HCT116 (cell line): ENCODE measurements at regions not wholly inside any gene's neighbourhood (a gene's known extent, or its start where the extent isn't known, plus 50 kb on each side); places are given as distances from the start of the nearest gene placed in this dataset.

Source experiments
- ATAC-seq: fragments of 200-7000 bp; cut with Tn5 transposase; 2 replicates; pipeline ENCODE4 v1.9.1; 2020; ENCODE audit warnings: mild to moderate bottlenecking, moderate library complexity
- BruUV-seq: library from RNA; stranded (reverse); fragments of 400-500 nt; replicated peaks from 2 replicates; lab custom pipeline; 2021; lab: Mats Ljungman, UMichigan
- CTCF ChIA-PET: fragments of 300-600 bp; sonication (Branson Sonifier 250); formaldehyde crosslinking; loops from one replicate; lab custom pipeline; 2021; ENCODE audit warnings: antibody characterized with exemption; lab: Charles Lee
- POLR2A ChIA-PET: fragments of 300-600, 350-600 bp; sonication (Branson Sonifier 250); formaldehyde crosslinking; loops from one replicate; lab custom pipeline; 2021; ENCODE audit warnings: antibody characterized with exemption; lab: Charles Lee
- RAD21 ChIA-PET, 2 experiments: fragments of 300-600 bp; sonication (Branson Sonifier 250); formaldehyde crosslinking; loops; one replicate each; lab custom pipeline; 2023; ENCODE audit warnings: low total read pairs in 2 of 2; ENCODE audit not compliant: uncharacterized antibody in 2 of 2, unreplicated experiment in 2 of 2, low non-redundant PET in 1 of 2; lab: Charles Lee
- DNase-seq: peaks from one replicate; pipeline ENCODE4 v3.0.0-alpha.2; 2010; ENCODE audit warnings: low read depth, low spot score
- H2AFZ ChIP-seq: fragments of 200-600 bp; shearing (Covaris generic), sonication (generic); 2 replicates; pipeline ENCODE4 v1.6.1; 2017; ENCODE audit warnings: low read depth, mixed run types, mixed read lengths, antibody characterized with exemption, low read length; ENCODE audit not compliant: poor library complexity, severe bottlenecking
- H3K27ac ChIP-seq: 2 replicates; pipeline ENCODE4 v1.5.1; 2012; ENCODE audit warnings: low read depth, low read length
- H3K27me3 ChIP-seq: fragments of 200-600 bp; sonication (generic); 2 replicates; pipeline ENCODE4 v1.6.1; 2016; ENCODE audit warnings: mixed run types, low read length, mixed read lengths; ENCODE audit not compliant: insufficient read depth
- H3K36me3 ChIP-seq, 2 experiments: fragments of 200-500 bp in 1 of 2; fragments of 200-600 bp in 1 of 2; sonication (Bioruptor generic) in 1 of 2; sonication (generic) in 1 of 2; 2 replicates each; pipeline versions ENCODE4 v1.5.1 to v1.6.1; 2014 to 2016; ENCODE audit warnings: low read length in 2 of 2, inconsistent platforms in 1 of 2, mixed read lengths in 1 of 2, mixed run types in 1 of 2; ENCODE audit not compliant: insufficient read depth in 2 of 2, control insufficient read depth in 1 of 2
- H3K4me1 ChIP-seq, 2 experiments: fragments of 200-600 bp in 1 of 2; sonication (generic) in 1 of 2; 2 replicates each; pipeline versions ENCODE4 v1.5.1 to v1.6.1; 2012 to 2017; ENCODE audit warnings: low read length in 2 of 2, inconsistent platforms in 1 of 2, mild to moderate bottlenecking in 1 of 2, mixed read lengths in 1 of 2, mixed run types in 1 of 2, moderate library complexity in 1 of 2; ENCODE audit not compliant: insufficient read depth in 2 of 2, control insufficient read depth in 1 of 2
- H3K4me2 ChIP-seq: fragments of 200-600 bp; sonication (generic); 2 replicates; pipeline ENCODE4 v1.6.1; 2017; ENCODE audit warnings: mixed run types, low read length, mixed read lengths
- H3K4me3 ChIP-seq, 2 experiments: fragments of 200-600 bp in 1 of 2; sonication (generic) in 1 of 2; replicated peaks in 1 of 2; 2 replicates each; pipeline ENCODE4 v1.5.1; 2011 to 2016; ENCODE audit warnings: low read length in 2 of 2, control low read depth in 1 of 2, low read depth in 1 of 2, mild to moderate bottlenecking in 1 of 2, mixed read lengths in 1 of 2, mixed run types in 1 of 2
- H3K79me2 ChIP-seq: fragments of 200-600 bp; sonication (generic); 2 replicates; pipeline ENCODE4 v1.6.1; 2017; ENCODE audit warnings: mild to moderate bottlenecking, mixed run types, low read length, moderate library complexity, mixed read lengths; ENCODE audit not compliant: insufficient read depth
- H3K9ac ChIP-seq: fragments of 200-600 bp; sonication (generic); 2 replicates; pipeline ENCODE4 v1.6.1; 2016; ENCODE audit warnings: low read length, mixed read lengths
- H3K9me2 ChIP-seq: fragments of 200-600 bp; sonication (generic), shearing (Covaris generic); 2 replicates; pipeline ENCODE4 v1.6.1; 2017; ENCODE audit warnings: mixed run types, mild to moderate bottlenecking, moderate library complexity; ENCODE audit not compliant: insufficient read depth
- H3K9me3 ChIP-seq, 2 experiments: fragments of 200-500 bp in 1 of 2; fragments of 200-600 bp in 1 of 2; sonication (Bioruptor generic) in 1 of 2; sonication (generic) in 1 of 2; 2 replicates each; pipeline ENCODE4 v1.6.1; 2014 to 2017; ENCODE audit warnings: low read length in 2 of 2, mixed read lengths in 2 of 2, inconsistent platforms in 1 of 2, low read depth in 1 of 2, mild to moderate bottlenecking in 1 of 2, mixed run types in 1 of 2, moderate library complexity in 1 of 2; ENCODE audit not compliant: control insufficient read depth in 1 of 2, insufficient read depth in 1 of 2
- H4K20me1 ChIP-seq: fragments of 200-600 bp; sonication (generic), shearing (Covaris generic); 2 replicates; pipeline ENCODE4 v1.6.1; 2017; ENCODE audit warnings: mixed run types, mild to moderate bottlenecking, moderate library complexity; ENCODE audit not compliant: insufficient read depth
- ATF3 ChIP-seq: IDR thresholded peaks from 2 replicates; pipeline ENCODE4 v1.6.1; 2012
- CEBPB ChIP-seq: IDR thresholded peaks from 2 replicates; pipeline ENCODE4 v1.6.1; 2012; ENCODE audit warnings: low read depth
- CTCF ChIP-seq, 3 experiments: fragments of 200-600 bp in 1 of 3; sonication (generic) in 1 of 3; IDR thresholded peaks in 2 of 3; conservative IDR thresholded peaks in 1 of 3; 2 replicates each; pipeline ENCODE4 v1.5.1; 2012 to 2017; ENCODE audit warnings: low read depth in 2 of 3, low read length in 2 of 3, antibody characterized with exemption in 1 of 3, borderline replicate concordance in 1 of 3, control low read depth in 1 of 3, mild to moderate bottlenecking in 1 of 3, mixed read lengths in 1 of 3, mixed run types in 1 of 3, moderate library complexity in 1 of 3; ENCODE audit not compliant: insufficient read depth in 1 of 3
- EGR1 ChIP-seq: IDR thresholded peaks from 2 replicates; pipeline ENCODE4 v1.6.1; 2012; ENCODE audit warnings: low read depth
- EZH2 ChIP-seq: fragments of 200-600 bp; sonication (generic); IDR thresholded peaks from 2 replicates; pipeline ENCODE4 v1.6.1; 2017; ENCODE audit warnings: antibody characterized with exemption, mixed run types
- EZH2phosphoT487 ChIP-seq: fragments of 200-600 bp; IDR thresholded peaks from 2 replicates; pipeline ENCODE4 v1.6.1; 2018; ENCODE audit warnings: antibody characterized with exemption, borderline replicate concordance
- FOSL1 ChIP-seq: IDR thresholded peaks from 2 replicates; pipeline ENCODE4 v1.6.1; 2012; ENCODE audit warnings: low read depth
- JUND ChIP-seq: IDR thresholded peaks from 2 replicates; pipeline ENCODE4 v1.6.1; 2012
- MAX ChIP-seq: IDR thresholded peaks from 2 replicates; pipeline ENCODE4 v1.6.1; 2012
- POLR2A ChIP-seq: IDR thresholded peaks from 2 replicates; pipeline ENCODE4 v1.7.0; 2011; ENCODE audit warnings: borderline replicate concordance; ENCODE audit not compliant: insufficient read depth, insufficient read length; ENCODE audit errors: extremely low read depth
- POLR2AphosphoS5 ChIP-seq: IDR thresholded peaks from 2 replicates; pipeline ENCODE4 v1.6.1; 2011; ENCODE audit warnings: mild to moderate bottlenecking, low read depth, low read length, moderate library complexity
- RAD21 ChIP-seq: IDR thresholded peaks from 2 replicates; pipeline ENCODE4 v1.6.1; 2012; ENCODE audit warnings: low read depth, mild to moderate bottlenecking
- REST ChIP-seq: IDR thresholded peaks from 2 replicates; pipeline ENCODE4 v1.6.1; 2012; ENCODE audit warnings: low read depth
- SIN3A ChIP-seq: IDR thresholded peaks from 2 replicates; pipeline ENCODE4 v1.6.1; 2012; ENCODE audit warnings: low read depth
- SRF ChIP-seq: IDR thresholded peaks from 2 replicates; pipeline ENCODE4 v1.6.1; 2012; ENCODE audit warnings: low read depth
- TCF7L2 ChIP-seq: IDR thresholded peaks from 2 replicates; pipeline ENCODE4 v1.7.0; 2011; ENCODE audit warnings: borderline replicate concordance, inconsistent platforms; ENCODE audit not compliant: insufficient read depth, insufficient read length; ENCODE audit errors: extremely low read depth
- YY1 ChIP-seq: IDR thresholded peaks from 2 replicates; pipeline ENCODE4 v1.6.1; 2011; ENCODE audit warnings: low read length, low read depth, moderate library complexity, mild to moderate bottlenecking; ENCODE audit not compliant: insufficient replicate concordance; ENCODE audit errors: extremely low read depth
- ZBTB33 ChIP-seq: IDR thresholded peaks from 2 replicates; pipeline ENCODE4 v1.6.1; 2011; ENCODE audit warnings: mild to moderate bottlenecking, low read length, moderate library complexity; ENCODE audit not compliant: insufficient replicate concordance; ENCODE audit errors: extremely low read depth
- ZFX ChIP-seq: fragments of 450-650 bp; IDR thresholded peaks from 2 replicates; pipeline ENCODE4 v1.6.1; 2017
- ZNF274 ChIP-seq: fragments of 200-500 bp; sonication (Bioruptor generic); IDR thresholded peaks from 2 replicates; pipeline ENCODE4 v1.6.1; 2014; ENCODE audit warnings: mild to moderate bottlenecking, low read depth, low read length, inconsistent platforms
- intact Hi-C: fragments of 100-400 bp; cut with micrococcal nuclease; formaldehyde crosslinking; loops from 2 replicates; pipeline ENCODE4 v1.10.0; 2022

GRCh38 chr9:106576232-106576760 is 286.7 kb upstream of the ZNF462 start:
- intact Hi-C loops = no loop called here
- H4K20me1 ChIP-seq = no peaks in the 10 kb centered on the region; the same call in 1 of the 2 replicates
- 0 out of 2 replicates have a peak, but pooled peaks cover under 1% of the 10 kb centered on the region for H3K9me2 ChIP-seq
- H3K27ac ChIP-seq = no peak overlapping the region
- no peaks in the 10 kb centered on the region for H3K4me1 ChIP-seq
- no peak for TF ChIP-seq ATF3
- TF ChIP-seq EZH2 = no peak
- no peak for TF ChIP-seq EZH2phosphoT487
- no peak for TF ChIP-seq TCF7L2
- no peak for TF ChIP-seq SRF
- TF ChIP-seq YY1 = no peak
- TF ChIP-seq ZFX = no peak
- TF ChIP-seq RAD21 = no peak
- TF ChIP-seq CTCF (IDR thresholded peaks at IDR 0.05 in 2 of 3, conservative IDR thresholded peaks at IDR 0.05 in 1 of 3; ENCODE audit: borderline replicate concordance in 1 of 3, insufficient read depth in 1 of 3, low read depth in 2 of 3, low read length in 2 of 3) = no peak
- TF ChIP-seq ZBTB33 = no peak
- no peak for TF ChIP-seq SIN3A
- no peak for TF ChIP-seq EGR1
- no peak for TF ChIP-seq MAX
- TF ChIP-seq JUND = no peak
- no peak for TF ChIP-seq FOSL1
- TF ChIP-seq ZNF274 = no peak
- no peak for TF ChIP-seq REST
- no peak for TF ChIP-seq POLR2A
- no peak for TF ChIP-seq POLR2AphosphoS5
- no peak for TF ChIP-seq CEBPB
- H3K79me2 ChIP-seq = no peaks in the 10 kb centered on the region
- no peak overlapping the region for H2AFZ ChIP-seq
- no peaks in the 10 kb centered on the region for H3K27me3 ChIP-seq
- H3K36me3 ChIP-seq = no peaks in the 10 kb centered on the region
- POLR2A ChIA-PET = no interaction called here
- no peak overlapping the region for H3K4me2 ChIP-seq
- DNase-seq (no peak), ATAC-seq (no peak)
- H3K9ac ChIP-seq = no peak overlapping the region
- H3K9me3 ChIP-seq = no peaks in the 10 kb centered on the region
- no peak overlapping the region for H3K4me3 ChIP-seq
- RAD21 ChIA-PET = no interaction called here
- BruUV-seq = no TSS peak
- CTCF ChIA-PET = no interaction called here
